Lower leg skin (tissue), 4 donors: ENCODE measurements at regions not wholly inside any gene's neighbourhood (a gene's known extent, or its start where the extent isn't known, plus 50 kb on each side); places are given as distances from the start of the nearest gene placed in this dataset.

Source experiments
- DNase-seq, 2 donors: peaks; one replicate each; pipeline ENCODE4 v3.0.0-alpha.2; 2019; ENCODE audit warnings: low spot score in 2 of 2
- H3K4me3 ChIP-seq: fragments of 200-600 bp; sonication (generic); 2 replicates; pipeline ENCODE4 v1.5.1; 2017; ENCODE audit warnings: mild to moderate bottlenecking, low read depth; ENCODE audit not compliant: poor library complexity, severe bottlenecking
- CTCF ChIP-seq, 3 donors: fragments of 450-650 bp; IDR thresholded peaks; one replicate each; pipeline ENCODE4 v1.5.1; 2016; ENCODE audit warnings: antibody characterized with exemption in 3 of 3, mild to moderate bottlenecking in 3 of 3, moderate library complexity in 2 of 3
- POLR2A ChIP-seq, 2 donors: fragments of 450-650 bp; IDR thresholded peaks; one replicate each; pipeline ENCODE4 v1.6.1; 2016 to 2017; ENCODE audit warnings: antibody characterized with exemption in 2 of 2, mild to moderate bottlenecking in 1 of 2, moderate library complexity in 1 of 2
- WGBS, 2 donors: methylation state at CpG; one replicate each; pipeline ENCODE4 v1.1.5; 2018; 5-methylcytosine and 5-hydroxymethylcytosine counted together
- intact Hi-C: fragments of 100-400 bp; cut with DNase I; formaldehyde crosslinking; loops from one replicate; pipeline ENCODE4 v1.15.0; 2023; ENCODE audit warnings: low total_unique reads

- intact Hi-C loops = loop anchor here (10.0 kb wide), 1 partner anchor 832 kb away; no protein-coding TSS in a partner anchor
- H3K4me3 ChIP-seq = no peak overlapping the region
- no peak for DNase-seq
- 76 to 77% methylated on average over 5 of the region's 5 CpGs for WGBS, 2 donors
- TF ChIP-seq POLR2A (IDR thresholded peaks at IDR 0.05) (no peak), CTCF (IDR thresholded peaks at IDR 0.05) (no peak)
Measured at GRCh38 chr15:87686339-87686738, 570.2 kb downstream of the NTRK3 start.

- 74 to 80% methylated on average over 1 of the region's 1 CpG for WGBS, 2 donors
- no peak for DNase-seq
- intact Hi-C loops = loop anchor here (10.0 kb wide), 1 partner anchor 828 kb away; no protein-coding TSS in a partner anchor
- TF ChIP-seq CTCF (IDR thresholded peaks at IDR 0.05) = no peak
- no peak for TF ChIP-seq POLR2A (IDR thresholded peaks at IDR 0.05)
- no peak overlapping the region for H3K4me3 ChIP-seq
Measured at GRCh38 chr15:87682527-87682926, 574.0 kb downstream of the NTRK3 start.

GRCh38 chr15:87681104-87681503 is 575.4 kb downstream of the NTRK3 start:
- H3K4me3 ChIP-seq = no peak overlapping the region
- TF ChIP-seq POLR2A (IDR thresholded peaks at IDR 0.05) = no peak
- no peak for TF ChIP-seq CTCF (IDR thresholded peaks at IDR 0.05)
- intact Hi-C loops = loop anchor here (10.0 kb wide), 1 partner anchor 826 kb away; no protein-coding TSS in a partner anchor
- no peak for DNase-seq
- 77 to 85% methylated on average over 1 of the region's 1 CpG for WGBS, 2 donors

GRCh38 chr15:87680208-87680607 is 576.3 kb downstream of the NTRK3 start:
- TF ChIP-seq POLR2A (IDR thresholded peaks at IDR 0.05) (no peak), CTCF (IDR thresholded peaks at IDR 0.05) (no peak)
- intact Hi-C loops = loop anchor here (10.0 kb wide), 1 partner anchor 825 kb away; no protein-coding TSS in a partner anchor
- DNase-seq = no peak
- no peak overlapping the region for H3K4me3 ChIP-seq
- 91 to 96% methylated on average over 1 of the region's 1 CpG for WGBS, 2 donors

- no peak for DNase-seq
- TF ChIP-seq CTCF (IDR thresholded peaks at IDR 0.05) (no peak), POLR2A (IDR thresholded peaks at IDR 0.05) (no peak)
- H3K4me3 ChIP-seq = no peak overlapping the region
- intact Hi-C loops = no loop called here
- 89 to 93% methylated on average over 5 of the region's 5 CpGs for WGBS, 2 donors
Measured at GRCh38 chr15:87675271-87675670, 581.3 kb downstream of the NTRK3 start.
